GM12878 (cell line): ENCODE measurements at regions not wholly inside any gene's neighbourhood (a gene's known extent, or its start where the extent isn't known, plus 50 kb on each side); places are given as distances from the start of the nearest gene placed in this dataset.

Experiments used
- ATAC-seq: fragments of 200-7000 bp; cut with Tn5 transposase; 3 replicates; pipeline ENCODE4 v1.9.1; 2020; ENCODE audit warnings: mild to moderate bottlenecking, moderate library complexity
- BruUV-seq: library from RNA; stranded (reverse); fragments of 400-500 nt; replicated peaks from 2 replicates; lab custom pipeline; 2021; lab: Mats Ljungman, UMichigan
- CTCF ChIA-PET: fragments of 300-600 bp; sonication (Branson Sonifier 250); formaldehyde crosslinking; extraction: SDS; loops from one replicate; lab custom pipeline; 2021; ENCODE audit warnings: inconsistent platforms; lab: Yijun Ruan, JAX
- POLR2A ChIA-PET: fragments of 350-600 bp; formaldehyde crosslinking; extraction: SDS; loops from one replicate; lab custom pipeline; 2021; ENCODE audit warnings: inconsistent platforms; lab: Charles Lee
- RAD21 ChIA-PET: fragments of 300-600 bp; sonication (Branson Sonifier 250); formaldehyde crosslinking; loops from one replicate; lab custom pipeline; 2023; ENCODE audit warnings: antibody characterized with exemption; ENCODE audit not compliant: unreplicated experiment; lab: Charles Lee
- SMC1A ChIA-PET: fragments of 300-600 bp; sonication (Branson Sonifier 250); formaldehyde crosslinking; loops from one replicate; lab custom pipeline; 2023; ENCODE audit not compliant: unreplicated experiment, uncharacterized antibody; lab: Charles Lee
- DNase-seq: peaks from one replicate; pipeline ENCODE4 v3.0.0-alpha.2; 2011; ENCODE audit warnings: low read depth, low spot score
- FAIRE-seq: peaks from 3 replicates; lab custom pipeline; 2011; peaks lifted over from hg19 to GRCh38; lab: Jason Lieb, UNC
- H2AFZ ChIP-seq: 2 replicates; pipeline ENCODE4 v1.6.0; 2011; ENCODE audit warnings: low read depth, low read length, control low read depth; ENCODE audit not compliant: control insufficient read depth
- H3K27ac ChIP-seq: 2 replicates; pipeline ENCODE4 v1.5.1; 2011; ENCODE audit warnings: control low read depth; ENCODE audit not compliant: control insufficient read depth, insufficient read depth
- H3K27me3 ChIP-seq, 2 experiments: replicated peaks in 1 of 2; 2 replicates each; pipeline versions ENCODE4 v1.6.0 to v1.6.1; 2011; ENCODE audit warnings: low read length in 1 of 2; ENCODE audit not compliant: control insufficient read depth in 2 of 2, insufficient read depth in 2 of 2
- H3K36me3 ChIP-seq, 2 experiments: 2 replicates each; pipeline ENCODE4 v1.5.1; 2011; ENCODE audit warnings: low read length in 1 of 2; ENCODE audit not compliant: control insufficient read depth in 2 of 2, insufficient read depth in 2 of 2
- H3K4me1 ChIP-seq: 2 replicates; pipeline ENCODE4 v1.6.1; 2011; ENCODE audit warnings: mild to moderate bottlenecking, low read length, moderate library complexity, mixed read lengths; ENCODE audit not compliant: control insufficient read depth, insufficient read depth
- H3K4me2 ChIP-seq: 2 replicates; pipeline ENCODE4 v1.6.0; 2011; ENCODE audit warnings: control low read depth; ENCODE audit not compliant: control insufficient read depth, insufficient read depth
- H3K4me3 ChIP-seq: fragments of 200-600 bp; sonication (generic); 2 replicates; pipeline ENCODE4 v1.5.1; 2016
- H3K79me2 ChIP-seq: 2 replicates; pipeline ENCODE4 v1.6.0; 2011; ENCODE audit warnings: low read length; ENCODE audit not compliant: control insufficient read depth, insufficient read depth
- H3K9ac ChIP-seq: 2 replicates; pipeline ENCODE4 v1.8.0; 2011; ENCODE audit warnings: low read length, control low read depth, mixed read lengths; ENCODE audit not compliant: control insufficient read depth, insufficient read depth
- H3K9me3 ChIP-seq: replicated peaks from 3 replicates; pipeline ENCODE4 v1.5.1; 2011; ENCODE audit warnings: mild to moderate bottlenecking, low read length; ENCODE audit not compliant: control insufficient read depth, insufficient read depth
- H4K20me1 ChIP-seq: 2 replicates; pipeline ENCODE4 v1.6.0; 2011; ENCODE audit not compliant: control insufficient read depth, insufficient read depth
- CHD2 ChIP-seq: IDR thresholded peaks from 2 replicates; pipeline ENCODE4 v1.6.1; 2011; ENCODE audit warnings: low read depth, low read length, improper control_type of control experiment, borderline replicate concordance
- MAX ChIP-seq: IDR thresholded peaks from 2 replicates; pipeline ENCODE4 v1.6.1; 2012; ENCODE audit warnings: low read depth, low read length, improper control_type of control experiment
- MTA3 ChIP-seq: IDR thresholded peaks from 2 replicates; pipeline ENCODE4 v1.6.1; 2012; ENCODE audit warnings: low read length, inconsistent platforms, borderline replicate concordance
- MXI1 ChIP-seq: fragments of 150-350 bp; IDR thresholded peaks from 2 replicates; pipeline ENCODE4 v1.6.1; 2011; ENCODE audit warnings: low read depth, mild to moderate bottlenecking, inconsistent platforms, low read length, improper control_type of control experiment
- MYC ChIP-seq: IDR thresholded peaks from 2 replicates; pipeline ENCODE4 v1.6.1; 2011; ENCODE audit warnings: mild to moderate bottlenecking, low read length, moderate library complexity, inconsistent platforms; ENCODE audit not compliant: insufficient read depth, insufficient replicate concordance, insufficient read length, severe bottlenecking
- NR2C1 ChIP-seq: fragments of 450-650 bp; IDR thresholded peaks from 2 replicates; pipeline ENCODE4 v1.6.1; 2017; ENCODE audit warnings: antibody characterized with exemption, mild to moderate bottlenecking, moderate library complexity
- RBBP5 ChIP-seq: fragments of 200-600 bp; sonication (generic); conservative IDR thresholded peaks from 2 replicates; pipeline ENCODE4 v1.6.1; 2016
- WGBS: methylation state at CpG from one replicate; pipeline ENCODE4 v1.1.6; 2016; ENCODE audit warnings: low lambda C conversion rate; ENCODE audit not compliant: insufficient replicate concordance, insufficient coverage; ENCODE audit errors: missing lambda C conversion rate; 5-methylcytosine and 5-hydroxymethylcytosine counted together
- in situ Hi-C: fragments of 300-500 bp; cut with MboI; formaldehyde crosslinking; loops from 9 replicates; pipeline ENCODE4 v1.14.3; 2018; ENCODE audit warnings: mixed read lengths
- intact Hi-C: fragments of 100-400 bp; cut with micrococcal nuclease; formaldehyde crosslinking; loops from one replicate; pipeline ENCODE4 v1.14.2; 2022; ENCODE audit not compliant: unreplicated experiment
- TF ChIP-seq, protein P1 (sequence below): fragments of 450-650 bp; IDR thresholded peaks from 2 replicates; pipeline ENCODE4 v1.6.1; 2017; ENCODE audit warnings: borderline replicate concordance

GRCh38 chr14:83053022-83053710, 1519.5 kb upstream of the SEL1L start:
- no TSS peak for BruUV-seq
- intact Hi-C loops: no loop called here
- WGBS: 0% methylated on average over 1 of the region's 1 CpG
- no peak for ATAC-seq
- H3K9ac ChIP-seq: no peak overlapping the region
- H3K27ac ChIP-seq: no peak overlapping the region
- DNase-seq: no peak
- H3K27me3 ChIP-seq: no peaks in the 10 kb centered on the region
- H4K20me1 ChIP-seq: no peaks in the 10 kb centered on the region
- ChIA-PET SMC1A (no interaction called here), RAD21 (no interaction called here), POLR2A (no interaction called here), CTCF (no interaction called here)
- TF ChIP-seq MXI1 (no peak), MAX (no peak), NR2C1 (no peak), MTA3 (no peak), RBBP5 (no peak), CHD2 (no peak), MYC (no peak)
- TF ChIP-seq, protein P1, sequence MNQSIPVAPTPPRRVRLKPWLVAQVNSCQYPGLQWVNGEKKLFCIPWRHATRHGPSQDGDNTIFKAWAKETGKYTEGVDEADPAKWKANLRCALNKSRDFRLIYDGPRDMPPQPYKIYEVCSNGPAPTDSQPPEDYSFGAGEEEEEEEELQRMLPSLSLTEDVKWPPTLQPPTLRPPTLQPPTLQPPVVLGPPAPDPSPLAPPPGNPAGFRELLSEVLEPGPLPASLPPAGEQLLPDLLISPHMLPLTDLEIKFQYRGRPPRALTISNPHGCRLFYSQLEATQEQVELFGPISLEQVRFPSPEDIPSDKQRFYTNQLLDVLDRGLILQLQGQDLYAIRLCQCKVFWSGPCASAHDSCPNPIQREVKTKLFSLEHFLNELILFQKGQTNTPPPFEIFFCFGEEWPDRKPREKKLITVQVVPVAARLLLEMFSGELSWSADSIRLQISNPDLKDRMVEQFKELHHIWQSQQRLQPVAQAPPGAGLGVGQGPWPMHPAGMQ: no peak
- H2AFZ ChIP-seq: no peak overlapping the region
- no peak overlapping the region for H3K4me2 ChIP-seq
- H3K36me3 ChIP-seq: no peaks in the 10 kb centered on the region
- in situ Hi-C loops: loop anchor here (25.0 kb wide), 1 partner anchor 1066 kb away; no protein-coding TSS in a partner anchor
- no peaks in the 10 kb centered on the region for H3K79me2 ChIP-seq
- no peaks in the 10 kb centered on the region for H3K9me3 ChIP-seq
- no peak for FAIRE-seq
- no peaks in the 10 kb centered on the region for H3K4me1 ChIP-seq
- no peak overlapping the region for H3K4me3 ChIP-seq
